Liver (tissue), 3 donors: ENCODE measurements at regions not wholly inside any gene's neighbourhood (a gene's known extent, or its start where the extent isn't known, plus 50 kb on each side); places are given as distances from the start of the nearest gene placed in this dataset.

Experiments used
- ATF3 ChIP-seq: IDR thresholded peaks from 2 replicates; pipeline ENCODE4 v1.6.1; 2016; ENCODE audit warnings: antibody characterized with exemption
- CTCF ChIP-seq: fragments of 150-350 bp; IDR thresholded peaks from 2 replicates; pipeline ENCODE4 v1.5.1; 2017; ENCODE audit warnings: improper control_type of control experiment, low read depth, low read length; ENCODE audit not compliant: missing input control
- EGR1 ChIP-seq, 2 donors: IDR thresholded peaks; 2 replicates each; pipeline ENCODE4 v1.6.1; 2016 to 2018; ENCODE audit warnings: antibody characterized with exemption in 2 of 2, low read depth in 2 of 2
- JUND ChIP-seq, 2 donors: IDR thresholded peaks; 2 replicates each; pipeline ENCODE4 v1.6.1; 2016; ENCODE audit warnings: antibody characterized with exemption in 2 of 2
- MAX ChIP-seq: IDR thresholded peaks from 2 replicates; pipeline ENCODE4 v1.6.1; 2016; ENCODE audit warnings: antibody characterized with exemption
- RAD21 ChIP-seq, 2 donors: IDR thresholded peaks; 2 replicates each; pipeline ENCODE4 v1.6.1; 2016; ENCODE audit warnings: antibody characterized with exemption in 2 of 2, mild to moderate bottlenecking in 2 of 2
- REST ChIP-seq: IDR thresholded peaks from 2 replicates; pipeline ENCODE4 v1.6.1; 2016; ENCODE audit warnings: antibody characterized with exemption, mild to moderate bottlenecking
- RXRA ChIP-seq, 2 donors: IDR thresholded peaks; 2 replicates each; pipeline ENCODE4 v1.6.1; 2017 to 2018; ENCODE audit warnings: antibody characterized with exemption in 2 of 2, mild to moderate bottlenecking in 1 of 2
- SP1 ChIP-seq: IDR thresholded peaks from 2 replicates; pipeline ENCODE4 v1.6.1; 2018; ENCODE audit warnings: antibody characterized with exemption, mild to moderate bottlenecking
- TAF1 ChIP-seq: conservative IDR thresholded peaks from 2 replicates; pipeline ENCODE4 v1.6.1; 2016; ENCODE audit warnings: antibody characterized with exemption, mild to moderate bottlenecking
- YY1 ChIP-seq: IDR thresholded peaks from 2 replicates; pipeline ENCODE4 v1.6.1; 2016; ENCODE audit warnings: antibody characterized with exemption, mild to moderate bottlenecking
- ZBTB33 ChIP-seq: IDR thresholded peaks from 2 replicates; pipeline ENCODE4 v1.6.1; 2016; ENCODE audit warnings: antibody characterized with exemption
- donor health status: healthy.
- donor health status: healthy.

GRCh38 chr15:93235926-93236780 lies 147.1 kb upstream of the RGMA start:
- TF ChIP-seq CTCF (no peak), MAX (no peak), ATF3 (no peak), TAF1 (no peak), EGR1 (IDR thresholded peaks at IDR 0.05; ENCODE audit: low read depth in 2 of 2) (no peak), RAD21 (IDR thresholded peaks at IDR 0.05) (no peak), YY1 (no peak), REST (no peak), SP1 (no peak), ZBTB33 (no peak), JUND (IDR thresholded peaks at IDR 0.05) (no peak), RXRA (IDR thresholded peaks at IDR 0.05) (no peak)
